GM19240 (cell line): ENCODE measurements at regions not wholly inside any gene's neighbourhood (a gene's known extent, or its start where the extent isn't known, plus 50 kb on each side); places are given as distances from the start of the nearest gene placed in this dataset.

ENCODE experiments used
- DNase-seq: peaks from one replicate; pipeline ENCODE4 v3.0.0; 2011; ENCODE audit warnings: low spot score; ENCODE audit not compliant: insufficient read length

- peak; percentile 6 for DNase-seq
These were observed 253.2 kb upstream of the LRTM1 start for GRCh38 chr3:55180936-55181535.

GRCh38 chr3:55180161-55180560 is 252.3 kb upstream of the LRTM1 start:
- no peak for DNase-seq

- DNase-seq: no peak
These were observed 250.5 kb upstream of the LRTM1 start for GRCh38 chr3:55178336-55178735.

GRCh38 chr3:55177749-55178148 is 249.9 kb upstream of the LRTM1 start:
- DNase-seq: no peak

- no peak for DNase-seq
These were observed 247.6 kb upstream of the LRTM1 start for GRCh38 chr3:55175423-55175822.

GRCh38 chr3:55174747-55175146 is 246.9 kb upstream of the LRTM1 start:
- no peak for DNase-seq

GRCh38 chr3:55173504-55173903 is 245.6 kb upstream of the LRTM1 start:
- no peak for DNase-seq

GRCh38 chr3:55172913-55173312 is 245.1 kb upstream of the LRTM1 start:
- no peak for DNase-seq

- no peak for DNase-seq
These were observed 242.6 kb upstream of the LRTM1 start for GRCh38 chr3:55170444-55170843.

GRCh38 chr3:55169608-55170072 is 241.8 kb upstream of the LRTM1 start:
- DNase-seq: no peak

GRCh38 chr3:55169161-55169560 is 241.3 kb upstream of the LRTM1 start:
- DNase-seq: no peak

- DNase-seq: no peak
These were observed 239.9 kb upstream of the LRTM1 start for GRCh38 chr3:55167586-55168317.

- DNase-seq: no peak
These were observed 239.0 kb upstream of the LRTM1 start for GRCh38 chr3:55166576-55167555.

- DNase-seq: no peak
These were observed 238.0 kb upstream of the LRTM1 start for GRCh38 chr3:55165704-55166405.

- no peak for DNase-seq
These were observed 237.4 kb upstream of the LRTM1 start for GRCh38 chr3:55165278-55165677.

- DNase-seq: no peak
These were observed 237.0 kb upstream of the LRTM1 start for GRCh38 chr3:55164876-55165275.

GRCh38 chr3:55164191-55164590 is 236.3 kb upstream of the LRTM1 start:
- no peak for DNase-seq

- DNase-seq: no peak
These were observed 235.6 kb upstream of the LRTM1 start for GRCh38 chr3:55163421-55163820.

GRCh38 chr3:55162031-55162795 is 234.4 kb upstream of the LRTM1 start:
- no peak for DNase-seq

- DNase-seq: no peak
These were observed 233.4 kb upstream of the LRTM1 start for GRCh38 chr3:55161231-55161630.
